GM19452 (cell line): ENCODE measurements at regions not wholly inside any gene's neighbourhood (a gene's known extent, or its start where the extent isn't known, plus 50 kb on each side); places are given as distances from the start of the nearest gene placed in this dataset.
"Not testable (repeated sequence)": the region's sequence is repeated elsewhere in the genome, so short reads cannot be mapped to it uniquely, and the experiment has no call there.

Experiments used
- ATAC-seq: cut with Tn5 transposase; IDR thresholded peaks from one replicate; pipeline ENCODE4 v1.9.1; 2021; ENCODE audit not compliant: unreplicated experiment

DNA sequence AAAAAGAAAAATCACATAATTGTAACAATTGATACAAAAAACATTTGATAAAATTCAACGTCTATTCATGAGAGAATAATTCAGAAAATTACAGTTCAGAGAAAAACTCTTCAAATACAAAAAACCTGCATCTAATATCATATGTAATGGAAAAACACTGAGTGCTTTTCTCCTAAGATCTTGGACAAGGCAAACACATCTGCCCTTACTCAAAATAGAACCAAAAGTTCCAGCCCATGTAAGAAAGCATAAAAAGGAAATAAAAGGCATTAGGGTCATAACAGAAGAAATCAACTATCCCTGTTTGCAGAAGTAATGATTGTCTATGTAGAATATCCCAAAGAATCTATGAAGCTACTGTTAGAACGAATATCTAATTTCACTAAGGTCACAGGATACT lies 721.4 kb downstream of the RFPL4B start:
- no peak for ATAC-seq

DNA sequence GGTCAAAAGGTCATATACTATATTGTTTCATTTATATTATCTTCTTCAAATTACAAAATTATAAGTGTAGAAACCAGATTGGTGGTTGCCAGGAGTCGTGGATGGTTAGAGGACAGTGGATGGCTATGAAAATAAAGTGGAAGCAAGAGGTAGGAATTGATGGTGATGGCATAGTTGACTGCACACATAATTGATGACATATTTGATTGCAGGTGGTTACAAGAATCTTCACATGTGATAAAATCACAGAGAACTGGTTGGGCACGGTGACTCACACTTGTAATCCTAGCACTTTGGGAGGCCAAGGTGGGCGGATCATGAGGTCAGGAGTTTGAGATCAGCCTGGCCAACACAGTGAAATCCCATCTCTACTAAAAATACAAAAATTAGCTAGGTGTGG lies 723.6 kb downstream of the RFPL4B start:
- not testable (repeated sequence) for ATAC-seq

GRCh38 chr6:113073611-113074191 lies 726.6 kb downstream of the RFPL4B start:
- ATAC-seq, result no peak

GRCh38 chr6:113076116-113076515 lies 729.0 kb downstream of the RFPL4B start:
- no peak for ATAC-seq

GRCh38 chr6:113076816-113077215 lies 729.7 kb downstream of the RFPL4B start:
- no peak for ATAC-seq

GRCh38 chr6:113077794-113078193 lies 730.7 kb downstream of the RFPL4B start:
- no peak for ATAC-seq

DNA sequence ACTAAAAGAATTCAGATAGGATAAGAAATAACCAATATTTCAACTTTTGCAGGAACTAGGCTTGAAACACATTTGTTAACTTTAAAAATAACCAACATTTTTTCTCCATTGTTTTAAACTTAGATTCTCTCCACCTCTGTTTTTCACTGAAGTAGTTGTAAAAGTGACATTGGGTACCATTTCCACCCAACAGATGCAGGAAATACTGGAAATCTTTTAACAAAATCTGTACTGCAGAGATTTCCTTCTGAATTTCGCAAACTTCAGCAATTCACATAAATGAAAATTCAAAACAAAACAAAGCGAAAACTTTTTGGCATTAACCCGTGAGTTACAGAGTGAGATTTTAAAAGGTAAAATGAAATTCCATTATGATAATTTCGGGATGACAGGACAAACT lies 731.7 kb downstream of the RFPL4B start:
- no peak for ATAC-seq

DNA sequence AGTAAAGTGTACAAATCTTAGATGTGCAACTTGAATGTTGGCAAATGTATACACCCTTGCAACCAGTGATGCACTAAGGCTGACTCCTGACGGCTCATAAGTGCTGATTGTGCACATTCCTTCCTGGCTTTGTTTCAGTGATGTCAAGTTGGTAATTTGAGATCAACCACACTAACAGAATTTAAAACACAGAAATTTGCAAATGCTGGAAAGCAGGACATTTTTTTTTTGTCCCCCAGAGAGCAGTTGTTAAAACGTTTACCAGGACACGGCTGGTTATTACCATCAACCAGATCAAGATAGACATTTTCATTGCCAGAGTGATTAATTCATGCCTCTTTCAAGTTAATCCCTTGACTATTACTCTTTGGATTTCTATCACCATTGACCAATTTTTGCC lies 735.6 kb downstream of the RFPL4B start:
- no peak for ATAC-seq

DNA sequence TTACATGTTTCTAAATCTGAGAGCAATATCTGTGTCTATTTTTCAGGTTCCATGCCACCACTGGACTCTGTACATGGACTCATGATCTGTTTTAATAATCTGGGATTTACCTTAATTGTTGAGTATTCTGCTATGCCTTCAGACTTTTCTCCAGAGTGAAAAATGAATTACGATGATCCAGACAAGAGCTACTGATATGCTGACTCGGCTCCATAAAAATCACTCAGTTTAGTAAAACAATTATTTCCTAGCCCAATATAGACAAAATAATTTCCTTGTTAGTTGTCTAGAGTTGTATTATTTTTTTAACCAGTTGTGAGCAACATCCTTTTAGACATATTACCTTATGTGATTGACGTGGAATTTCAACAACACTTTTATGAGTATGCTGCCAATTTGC lies 736.8 kb downstream of the RFPL4B start:
- ATAC-seq, result no peak

DNA sequence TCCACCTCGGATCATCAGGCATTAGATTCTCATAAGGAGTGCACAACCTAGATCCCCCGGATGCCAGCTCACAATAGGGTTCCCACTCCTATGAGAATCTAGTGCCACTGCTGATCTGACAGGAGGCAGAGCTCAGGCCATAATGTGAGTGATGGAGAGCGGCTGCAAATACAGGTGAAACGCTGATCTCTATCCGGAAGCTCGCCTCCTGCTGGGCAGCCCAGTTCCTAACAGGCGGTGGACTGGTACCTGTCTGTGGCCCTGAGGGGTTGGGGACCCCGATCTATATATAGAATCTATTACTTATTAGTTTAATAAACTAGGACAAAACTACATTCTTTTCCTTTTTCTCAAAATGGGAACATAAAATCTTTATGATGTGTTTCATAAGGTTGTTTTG lies 741.9 kb downstream of the RFPL4B start:
- ATAC-seq, result no peak

- no peak for ATAC-seq
Measured at GRCh38 chr6:113092795-113093194, 745.7 kb downstream of the RFPL4B start.

GRCh38 chr6:113094779-113095178 lies 747.6 kb downstream of the RFPL4B start:
- ATAC-seq, result no peak

GRCh38 chr6:113095841-113096240 lies 748.7 kb downstream of the RFPL4B start:
- no peak for ATAC-seq

- no peak for ATAC-seq
Measured at GRCh38 chr6:113102761-113103160, 754.4 kb upstream of the MARCKS start.

DNA sequence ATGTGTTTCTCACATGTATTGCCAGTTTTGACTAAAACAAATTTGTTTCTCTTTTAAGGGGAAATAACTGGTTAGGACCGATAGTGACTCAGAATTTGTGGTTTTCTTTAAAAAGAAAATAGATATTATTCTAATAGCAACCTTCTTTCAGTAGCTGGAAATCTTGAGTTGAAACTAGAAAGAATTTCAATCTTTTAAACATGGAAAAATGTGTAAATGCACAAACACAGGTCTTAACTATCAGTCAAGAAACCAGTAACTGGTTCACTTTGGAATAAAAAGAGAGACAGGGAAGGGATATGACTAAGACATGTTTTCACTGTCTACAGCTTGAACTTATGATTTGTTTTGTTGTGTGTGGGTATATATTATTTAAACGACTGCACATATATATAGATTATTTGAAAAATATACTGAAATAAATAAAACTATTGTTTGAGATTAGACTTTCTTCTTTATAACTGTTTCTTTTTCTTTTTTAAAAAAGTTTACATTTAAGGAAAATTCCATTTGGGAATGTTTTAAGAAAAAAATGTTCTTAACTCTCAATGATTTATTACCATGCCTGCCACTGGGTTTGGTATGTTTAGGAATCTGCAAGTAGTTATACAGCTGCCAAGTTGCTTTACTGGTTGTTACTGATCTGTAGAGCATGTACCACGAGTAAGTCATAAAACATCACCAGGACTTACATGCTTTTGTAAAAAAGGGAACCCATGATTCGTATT lies 753.3 kb upstream of the MARCKS start:
- no peak for ATAC-seq

DNA sequence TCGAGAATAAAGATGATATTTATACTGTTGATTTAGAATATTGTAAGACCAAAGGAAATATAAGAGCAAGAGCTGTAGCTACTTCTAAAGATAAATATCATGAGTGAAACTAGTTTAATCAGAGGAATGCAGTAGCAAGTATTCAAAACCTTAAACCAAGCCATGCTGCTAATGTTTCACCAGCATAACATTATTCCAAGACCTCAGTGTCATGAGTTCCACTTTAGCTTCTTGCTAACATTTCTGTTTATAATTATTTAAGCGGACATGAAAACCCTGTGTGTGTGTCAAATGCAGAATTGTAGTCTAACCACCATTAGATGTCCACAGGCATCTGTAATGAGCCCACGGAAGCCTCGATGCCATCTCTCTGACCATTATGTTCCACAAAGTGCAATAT lies 752.6 kb upstream of the MARCKS start:
- no peak for ATAC-seq

GRCh38 chr6:113104951-113105350 lies 752.2 kb upstream of the MARCKS start:
- ATAC-seq, result no peak

DNA sequence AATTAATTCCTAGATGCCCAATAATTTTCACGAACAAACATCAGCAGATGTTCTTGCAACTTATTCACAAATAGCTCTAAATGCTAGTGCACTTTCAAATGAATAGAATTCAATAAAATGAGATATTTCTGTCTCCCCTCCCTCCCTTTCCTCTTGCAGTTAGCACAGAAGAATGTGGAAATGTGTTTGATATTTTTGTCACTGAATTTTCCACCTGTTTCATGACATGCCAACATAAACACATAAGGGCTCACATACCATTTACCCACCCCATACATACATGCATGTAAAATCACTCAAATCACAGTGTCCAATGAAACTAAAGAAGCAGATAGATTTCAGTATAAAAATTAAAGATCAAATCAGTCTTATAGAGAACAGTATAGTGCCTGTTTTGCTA lies 746.9 kb upstream of the MARCKS start:
- ATAC-seq, result no peak

- no peak for ATAC-seq
Measured at GRCh38 chr6:113111550-113111949, 745.6 kb upstream of the MARCKS start.

GRCh38 chr6:113112086-113112485 lies 745.1 kb upstream of the MARCKS start:
- ATAC-seq, result no peak

DNA sequence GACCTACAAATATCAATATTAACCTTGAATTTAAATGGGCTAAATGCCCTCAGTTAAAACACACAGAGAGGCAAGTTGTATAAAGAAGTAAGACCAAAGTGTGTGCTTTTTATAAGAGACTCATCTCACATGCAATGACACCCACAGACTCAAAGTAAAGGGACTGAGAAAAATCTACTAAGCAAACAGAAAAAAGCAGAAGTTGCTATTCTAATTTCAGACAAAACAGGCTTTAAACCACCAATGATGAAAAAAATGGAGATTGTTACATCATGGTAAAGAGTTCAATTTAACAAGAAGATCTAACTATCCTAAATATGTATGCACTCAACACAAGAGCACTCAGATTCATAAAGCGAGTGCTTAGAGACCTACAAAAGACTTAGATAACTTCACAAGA lies 741.9 kb upstream of the MARCKS start:
- ATAC-seq, result no peak

DNA sequence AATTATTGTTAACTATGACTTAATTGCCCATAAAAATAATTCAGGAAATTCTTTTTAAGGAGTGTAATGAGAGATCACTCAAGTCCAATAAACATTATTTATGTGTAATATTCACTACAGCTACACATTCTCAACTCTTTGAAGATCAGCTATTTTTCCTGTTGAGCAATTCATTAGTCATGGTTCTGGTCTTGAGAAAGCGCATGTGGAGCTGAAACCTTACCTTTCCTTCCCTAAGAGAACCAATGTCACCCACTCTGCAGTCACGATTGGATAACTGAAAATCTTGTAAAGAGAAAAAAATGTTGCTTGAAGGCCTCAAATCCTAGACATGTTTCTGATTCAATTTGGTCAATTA lies 736.9 kb upstream of the MARCKS start:
- ATAC-seq, result no peak
